BE2C (cell line): ENCODE measurements at regions not wholly inside any gene's neighbourhood (a gene's known extent, or its start where the extent isn't known, plus 50 kb on each side); places are given as distances from the start of the nearest gene placed in this dataset.

Experiments used
- DNase-seq: peaks from one replicate; pipeline ENCODE4 v3.0.0-alpha.2; 2020
- H3K27me3 ChIP-seq: fragments of 250-450 bp; sonication (Bioruptor Pico); 2 replicates; pipeline ENCODE4 v1.5.1; 2020; ENCODE audit warnings: mild to moderate bottlenecking
- H3K36me3 ChIP-seq: fragments of 250-450 bp; sonication (Bioruptor Pico); 2 replicates; pipeline ENCODE4 v1.5.1; 2020; ENCODE audit warnings: mild to moderate bottlenecking
- H3K4me1 ChIP-seq: fragments of 250-450 bp; sonication (Bioruptor Pico); 2 replicates; pipeline ENCODE4 v1.5.1; 2020
- H3K4me3 ChIP-seq: 2 replicates; pipeline ENCODE4 v1.5.1; 2011; ENCODE audit warnings: low read depth, low read length
- H3K9me3 ChIP-seq: fragments of 250-450 bp; sonication (Bioruptor Pico); 2 replicates; pipeline ENCODE4 v1.5.1; 2020
- CTCF ChIP-seq: IDR thresholded peaks from 2 replicates; pipeline ENCODE4 v1.5.1; 2012; ENCODE audit warnings: mild to moderate bottlenecking, low read depth, low read length

GRCh38 chr1:4494027-4494426, 160.4 kb upstream of the AJAP1 start:
- Histone ChIP-seq H3K27me3 (no peaks in the 10 kb centered on the region), H3K9me3 (no peaks in the 10 kb centered on the region), H3K36me3 (no peaks in the 10 kb centered on the region), H3K4me1 (no peaks in the 10 kb centered on the region), H3K4me3 (no peak overlapping the region)
- TF ChIP-seq CTCF: no peak
- DNase-seq: no peak

- no peak for TF ChIP-seq CTCF
- Histone ChIP-seq H3K4me1 (no peaks in the 10 kb centered on the region), H3K9me3 (no peaks in the 10 kb centered on the region), H3K36me3 (no peaks in the 10 kb centered on the region), H3K4me3 (no peak overlapping the region), H3K27me3 (no peaks in the 10 kb centered on the region)
- DNase-seq: no peak
Measured at GRCh38 chr1:4494558-4494957, 159.9 kb upstream of the AJAP1 start.

GRCh38 chr1:4495809-4496208, 158.6 kb upstream of the AJAP1 start:
- no peaks in the 10 kb centered on the region for H3K9me3 ChIP-seq
- H3K4me3 ChIP-seq: no peak overlapping the region
- no peak for TF ChIP-seq CTCF
- H3K4me1 ChIP-seq: no peaks in the 10 kb centered on the region
- DNase-seq: no peak
- H3K27me3 ChIP-seq: no peaks in the 10 kb centered on the region
- no peaks in the 10 kb centered on the region for H3K36me3 ChIP-seq

- Histone ChIP-seq H3K4me1 (no peaks in the 10 kb centered on the region), H3K9me3 (no peaks in the 10 kb centered on the region), H3K4me3 (no peak overlapping the region), H3K27me3 (no peaks in the 10 kb centered on the region), H3K36me3 (no peaks in the 10 kb centered on the region)
- no peak for DNase-seq
- no peak for TF ChIP-seq CTCF
Measured at GRCh38 chr1:4500441-4500840, 154.0 kb upstream of the AJAP1 start.

- Histone ChIP-seq H3K27me3 (no peaks in the 10 kb centered on the region), H3K4me3 (no peak overlapping the region), H3K4me1 (no peaks in the 10 kb centered on the region), H3K9me3 (no peaks in the 10 kb centered on the region), H3K36me3 (no peaks in the 10 kb centered on the region)
- no peak for DNase-seq
- TF ChIP-seq CTCF: no peak
Measured at GRCh38 chr1:4506591-4506990, 147.8 kb upstream of the AJAP1 start.

GRCh38 chr1:4509206-4509605, 145.2 kb upstream of the AJAP1 start:
- no peak for DNase-seq
- TF ChIP-seq CTCF: no peak
- no peaks in the 10 kb centered on the region for H3K36me3 ChIP-seq
- no peak overlapping the region for H3K4me3 ChIP-seq
- H3K27me3 ChIP-seq: no peaks in the 10 kb centered on the region
- H3K4me1 ChIP-seq: no peaks in the 10 kb centered on the region
- H3K9me3 ChIP-seq: no peaks in the 10 kb centered on the region
